ENCODE measurements at regions not wholly inside any gene's neighbourhood (a gene's known extent, or its start where the extent isn't known, plus 50 kb on each side); places are given as distances from the start of the nearest gene placed in this dataset.

- TF ChIP-seq EZH2 (IDR thresholded peaks at IDR 0.05) (no peak), POLR2AphosphoS5 (IDR thresholded peaks at IDR 0.05; ENCODE audit: borderline replicate concordance, low read depth, low read length) (no peak), FOXP2 (optimal IDR thresholded peaks at IDR 0.05; ENCODE audit: control extremely low read depth, extremely low read length, insufficient read depth) (no peak)
These were observed 301.6 kb downstream of the SMAD2 start for GRCh38 chr18:47628893-47629292.
